LNCaP clone FGC (cell line): ENCODE measurements at regions not wholly inside any gene's neighbourhood (a gene's known extent, or its start where the extent isn't known, plus 50 kb on each side); places are given as distances from the start of the nearest gene placed in this dataset.

ENCODE experiments used
- DNase-seq: peaks from one replicate; pipeline ENCODE4 v3.0.0-alpha.2; 2011; ENCODE audit warnings: low read depth
- H3K4me3 ChIP-seq: 2 replicates; pipeline ENCODE4 v1.5.1; 2011; ENCODE audit warnings: mild to moderate bottlenecking, low read depth, low read length, control low read depth
- CTCF ChIP-seq: IDR thresholded peaks from 2 replicates; pipeline ENCODE4 v1.5.1; 2012; ENCODE audit warnings: mild to moderate bottlenecking; ENCODE audit not compliant: control insufficient read depth, insufficient read depth; ENCODE audit errors: extremely low read depth

- H3K4me3 ChIP-seq: no peak overlapping the region
- TF ChIP-seq CTCF: no peak
- no peak for DNase-seq
These were observed 135.0 kb downstream of the FOXD2 start for GRCh38 chr1:47572731-47573430.

GRCh38 chr1:47574451-47575165, 136.8 kb downstream of the FOXD2 start:
- H3K4me3 ChIP-seq: no peak overlapping the region
- TF ChIP-seq CTCF: no peak
- no peak for DNase-seq

- DNase-seq: no peak
- no peak for TF ChIP-seq CTCF
- H3K4me3 ChIP-seq: no peak overlapping the region
These were observed 138.3 kb downstream of the FOXD2 start for GRCh38 chr1:47575855-47576757.

DNA sequence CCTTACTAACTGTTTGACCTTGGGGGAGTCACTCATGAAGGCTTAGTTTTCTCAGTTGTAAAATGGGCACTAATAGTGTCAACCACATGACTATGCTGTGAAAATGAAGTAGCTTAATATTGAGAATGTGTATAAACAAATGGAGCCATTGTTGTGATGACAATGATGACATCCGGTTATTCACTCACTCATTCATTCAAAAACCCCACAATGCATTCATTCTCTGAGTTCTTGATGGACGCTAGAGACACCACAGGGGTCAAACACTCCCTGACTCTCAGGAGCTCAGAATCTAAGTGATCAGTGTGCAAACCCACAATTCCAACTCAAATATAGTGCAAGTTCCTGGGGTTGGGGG, 138.9 kb downstream of the FOXD2 start:
- no peak for TF ChIP-seq CTCF
- no peak overlapping the region for H3K4me3 ChIP-seq
- no peak for DNase-seq

- H3K4me3 ChIP-seq: no peak overlapping the region
- DNase-seq: no peak
- no peak for TF ChIP-seq CTCF
These were observed 139.6 kb downstream of the FOXD2 start for GRCh38 chr1:47577303-47578025.

DNA sequence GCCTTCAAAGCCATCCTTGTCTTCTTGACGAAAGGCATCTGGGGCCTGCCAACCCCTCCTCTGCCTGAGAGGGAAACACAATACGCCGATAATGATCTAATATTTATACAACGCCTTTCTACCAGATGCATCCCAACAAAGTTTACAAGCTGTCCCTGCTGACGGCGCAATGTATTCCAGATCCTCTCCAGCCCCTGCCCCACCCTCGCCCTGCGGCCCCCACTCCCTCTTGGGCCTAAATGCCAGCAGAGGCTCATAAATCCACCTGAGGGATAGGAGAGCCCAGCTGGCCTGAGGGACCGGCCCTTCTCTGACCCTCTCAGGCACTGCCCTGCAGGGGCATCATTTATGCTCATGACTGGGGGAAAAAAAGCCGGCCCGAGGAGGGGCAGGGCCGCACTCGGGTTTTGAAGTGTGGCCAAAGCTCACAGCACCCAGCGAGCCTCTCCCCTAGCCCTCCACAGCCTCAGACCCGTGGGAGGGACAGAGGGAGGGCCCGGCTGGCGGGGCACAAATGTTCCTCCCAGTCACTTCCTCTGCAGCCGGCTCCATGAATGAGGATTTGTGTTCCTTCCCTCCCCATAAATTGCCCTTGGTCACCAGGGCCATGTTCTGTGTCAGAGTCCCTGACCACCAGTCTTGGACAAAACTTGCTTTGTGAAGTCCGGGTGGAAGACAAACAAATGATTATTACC, 140.3 kb downstream of the FOXD2 start:
- DNase-seq: peak; percentile 6
- TF ChIP-seq CTCF: no peak
- H3K4me3 ChIP-seq: no peak overlapping the region
